NCI-H146 treated with DMSO at 0.1 percent for 48 hours (cell line): ENCODE measurements at regions not wholly inside any gene's neighbourhood (a gene's known extent, or its start where the extent isn't known, plus 50 kb on each side); places are given as distances from the start of the nearest gene placed in this dataset.
"Not testable (repeated sequence)": the region's sequence is repeated elsewhere in the genome, so short reads cannot be mapped to it uniquely, and the experiment has no call there.

ENCODE experiments used
- DNase-seq: peaks from one replicate; lab custom pipeline; 2025; ENCODE audit not compliant: unreplicated experiment; lab: John Stamatoyannopoulos, UW

DNA sequence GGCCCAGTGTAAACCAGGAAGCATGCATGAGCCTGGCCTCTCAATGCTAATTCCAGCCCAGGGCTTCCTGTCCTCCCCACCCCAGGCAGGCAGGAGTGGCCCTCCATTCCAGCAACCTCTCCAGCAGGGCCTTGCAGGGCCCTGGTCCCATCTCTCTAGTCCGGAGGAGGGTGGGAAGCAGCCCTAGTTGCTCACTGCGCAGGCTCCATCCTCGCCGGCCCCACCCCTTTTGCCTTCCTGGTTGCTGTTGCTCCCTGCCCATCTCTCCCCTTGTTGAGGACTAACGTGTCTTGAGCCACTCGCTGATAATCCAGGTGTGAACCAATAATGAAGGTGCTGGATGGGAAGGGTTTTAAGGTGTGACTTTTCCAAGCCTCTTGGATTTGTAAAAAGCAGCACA is 161.2 kb upstream of the BCOR start:
- DNase-seq, result no peak

DNA sequence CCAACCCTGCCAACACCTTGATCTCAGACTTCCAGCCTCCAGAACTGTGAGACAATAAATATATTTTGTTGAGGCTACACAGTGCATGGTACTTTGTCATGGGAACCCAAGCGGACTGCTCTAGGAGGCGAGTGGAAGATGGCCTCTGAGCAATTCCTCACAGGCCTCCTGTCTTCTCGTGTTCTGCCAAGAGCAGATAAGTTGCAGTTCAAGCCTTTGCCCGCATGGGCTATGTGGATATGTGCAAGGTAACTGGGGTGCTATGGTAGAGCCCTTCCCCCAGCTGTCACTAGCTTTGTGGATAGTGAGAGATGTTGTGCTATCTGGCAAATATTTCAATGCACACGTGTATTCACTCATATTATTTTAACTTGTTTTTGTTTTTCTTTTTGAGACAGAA is 156.0 kb upstream of the BCOR start:
- DNase-seq, result no peak

DNA sequence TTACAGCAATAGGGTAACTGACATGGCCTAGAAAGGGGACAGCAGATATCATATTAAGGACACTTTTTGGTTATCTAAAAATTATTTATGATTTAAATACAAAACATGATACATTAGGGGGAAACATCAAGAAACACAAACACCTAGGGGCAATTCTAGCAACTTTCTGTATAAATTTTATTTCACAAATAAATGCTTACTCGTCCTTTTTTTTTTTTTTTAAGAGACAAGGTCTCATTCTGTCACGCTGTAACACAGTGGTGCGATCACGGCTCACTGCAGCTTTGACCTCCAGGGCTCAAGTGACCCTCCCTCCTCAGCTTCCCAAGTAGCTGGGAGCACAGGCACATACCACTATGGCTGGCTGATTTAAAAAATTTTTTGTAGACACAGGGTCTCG is 151.8 kb upstream of the BCOR start:
- DNase-seq, result no peak

DNA sequence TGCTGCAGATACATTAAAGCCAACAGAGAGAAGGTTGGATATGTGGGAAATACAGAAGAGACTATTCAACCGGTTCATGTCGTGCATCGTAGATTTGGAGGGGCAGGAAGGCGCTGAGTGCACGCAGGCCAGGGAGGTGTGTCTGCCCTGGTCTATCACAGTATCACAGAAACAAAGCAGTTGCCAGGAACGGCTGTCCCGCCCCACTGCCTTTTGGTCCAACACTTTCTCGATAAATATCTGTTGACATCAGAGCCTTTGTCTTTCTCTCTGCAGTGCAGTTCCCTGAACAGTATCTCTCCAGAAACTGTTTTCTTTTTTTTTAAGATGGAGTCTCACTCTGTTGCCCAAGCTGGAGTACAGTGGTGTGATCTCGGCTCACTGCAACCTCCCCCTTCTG is 151.1 kb upstream of the BCOR start:
- no peak for DNase-seq

DNA sequence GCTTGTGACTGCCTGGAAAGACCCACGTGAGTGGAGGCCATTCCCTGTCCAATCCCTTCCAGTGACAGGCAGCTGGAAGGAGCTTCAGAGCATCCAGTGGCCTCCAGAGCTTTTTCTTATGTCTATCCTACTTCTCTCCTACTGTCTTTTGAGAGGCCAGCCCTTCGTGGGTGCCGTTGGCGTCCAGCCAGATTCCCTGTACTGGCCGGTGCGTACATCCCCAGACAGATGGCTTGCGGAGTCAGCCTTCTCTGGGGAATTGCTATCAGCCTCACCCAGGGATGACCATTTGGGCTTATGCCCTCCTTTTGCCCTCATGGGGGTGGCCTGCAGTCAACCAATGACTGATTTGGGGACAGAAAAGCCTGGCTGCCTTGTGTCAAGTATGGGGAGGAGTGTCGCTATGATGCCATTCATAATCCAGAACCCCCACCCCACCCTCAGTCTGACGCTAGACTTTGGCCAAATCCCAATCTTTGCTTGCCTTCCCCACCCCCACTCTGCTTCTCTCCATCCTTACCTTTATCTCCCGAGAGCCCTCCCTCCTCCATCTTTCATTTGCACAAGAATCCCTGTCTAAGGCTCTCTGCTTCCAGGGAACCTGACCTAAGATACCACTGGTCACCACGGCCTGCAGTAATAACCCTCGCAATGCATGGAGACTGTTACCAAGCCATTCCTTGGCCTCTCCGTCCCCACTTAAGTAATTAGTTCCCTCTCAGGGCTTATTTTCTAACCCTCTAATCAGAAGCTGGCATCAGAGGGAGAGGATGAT is 150.3 kb upstream of the BCOR start:
- no peak for DNase-seq

DNA sequence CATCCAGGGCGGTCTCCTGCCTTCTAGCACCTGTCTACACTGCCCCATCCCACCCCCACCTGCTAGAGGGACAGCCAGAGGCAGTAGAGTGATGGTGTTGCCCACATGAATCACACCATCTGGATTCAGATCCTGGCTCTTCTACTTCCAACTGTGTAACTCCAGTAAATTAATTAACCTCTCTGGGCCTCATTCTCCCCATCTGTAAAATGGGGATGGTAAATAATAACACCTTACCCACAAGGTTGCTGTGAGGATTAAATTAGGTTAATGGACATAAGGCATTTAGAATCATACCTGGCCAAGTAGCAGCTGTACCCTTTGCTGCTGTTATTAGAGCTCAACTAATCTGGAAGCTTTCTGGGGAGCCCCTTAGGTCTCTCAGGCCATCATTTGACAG is 149.6 kb upstream of the BCOR start:
- DNase-seq, result no peak

DNA sequence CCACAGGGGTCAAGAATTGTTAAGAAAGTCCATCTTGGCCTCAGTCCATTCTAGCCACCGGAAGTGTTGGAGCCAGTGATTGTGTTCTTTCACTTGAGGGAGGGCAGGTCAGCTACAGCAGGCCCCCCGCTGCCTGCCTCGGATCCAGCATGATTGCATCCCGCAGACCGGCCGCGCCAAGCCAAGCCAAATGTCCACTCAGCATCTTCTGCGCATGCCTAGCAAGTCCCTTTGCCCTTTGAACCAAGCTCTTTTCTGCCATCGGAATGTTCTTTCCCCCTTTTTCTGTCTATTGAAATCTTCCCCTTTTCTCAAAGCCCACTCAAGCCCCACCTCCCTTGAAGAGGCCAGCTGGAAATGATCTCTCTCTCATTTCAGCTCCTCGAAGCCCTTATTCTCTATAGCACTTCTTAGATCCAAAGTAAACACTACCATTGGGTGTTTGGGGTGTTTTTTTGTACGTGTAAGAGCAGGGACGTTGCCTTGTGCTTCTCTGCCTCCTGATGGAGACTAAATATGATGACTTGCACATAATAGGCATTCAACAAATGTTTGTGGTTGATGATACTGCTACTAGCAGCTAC is 147.8 kb upstream of the BCOR start:
- DNase-seq, result peak; percentile 14

DNA sequence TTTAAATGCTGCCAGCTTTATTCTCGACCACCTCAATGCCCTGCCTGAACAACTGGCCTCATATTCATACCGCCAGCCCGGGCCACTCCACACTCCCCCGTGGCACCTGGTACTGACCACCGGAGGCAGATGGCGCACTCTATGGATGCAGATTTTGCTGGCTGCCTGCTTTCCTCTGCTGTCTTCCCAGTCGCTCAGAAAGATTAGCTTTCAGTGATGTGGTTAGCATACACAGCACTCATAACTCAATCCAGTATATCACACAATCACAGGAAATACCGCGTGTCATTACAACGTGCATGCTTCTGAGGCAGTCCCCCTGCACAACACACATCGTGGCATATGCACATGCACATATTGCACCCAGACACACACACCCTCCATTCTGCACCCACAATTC is 147.2 kb upstream of the BCOR start:
- DNase-seq, result no peak

DNA sequence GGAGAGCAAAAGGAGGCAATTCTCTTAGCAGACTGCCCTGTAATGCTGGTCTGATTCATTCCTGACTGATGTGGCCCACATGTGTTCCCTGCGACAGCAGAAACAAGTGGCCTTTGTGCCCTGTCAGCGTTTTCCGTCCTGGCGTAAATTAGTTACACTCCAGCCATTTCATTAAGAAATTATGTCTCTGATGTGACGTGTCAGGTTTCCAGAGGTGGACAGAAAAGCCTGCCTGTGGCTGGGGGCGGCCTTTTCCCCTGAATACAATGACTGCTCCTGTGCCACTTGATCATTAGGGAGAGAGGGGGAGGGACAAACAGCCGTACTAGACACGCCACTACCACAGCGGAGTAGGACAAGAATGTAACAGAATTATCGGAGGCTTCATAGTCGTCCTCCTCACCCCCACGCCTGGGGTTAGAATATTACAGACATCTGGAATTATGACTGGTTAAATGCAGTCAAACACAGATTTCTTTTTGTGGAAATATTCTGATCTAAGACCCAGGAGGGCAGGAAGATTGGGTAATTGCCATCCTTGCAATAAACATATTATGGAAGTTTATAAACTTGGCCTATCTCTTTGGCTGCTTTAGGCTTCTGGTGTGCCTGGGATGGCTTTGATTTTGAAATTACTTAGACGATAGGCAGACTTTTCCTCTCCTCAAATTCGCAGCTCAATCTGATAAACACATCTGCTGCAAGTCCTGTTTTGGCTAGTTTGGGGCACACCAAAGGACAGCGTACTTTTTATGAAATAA is 146.2 kb upstream of the BCOR start:
- no peak for DNase-seq

DNA sequence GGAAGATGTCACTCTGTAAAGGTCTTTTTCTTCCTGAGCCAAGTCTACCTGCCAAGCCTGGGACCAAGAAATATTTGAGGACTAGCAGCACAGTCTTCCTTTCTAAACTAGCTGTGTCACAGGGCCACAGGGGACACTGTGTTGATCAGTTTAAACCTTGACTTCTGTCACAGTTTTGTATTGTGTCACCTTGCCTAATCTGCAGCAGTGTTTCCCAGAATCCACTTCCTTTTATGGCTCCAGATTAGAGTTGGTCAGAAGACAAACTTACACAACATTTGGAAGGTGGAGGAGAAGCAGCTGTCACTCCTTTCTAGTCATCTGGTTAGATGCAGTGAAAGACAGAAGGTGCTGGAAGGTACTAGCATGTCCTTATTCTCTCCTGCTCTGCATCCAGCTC is 143.1 kb upstream of the BCOR start:
- no peak for DNase-seq

DNA sequence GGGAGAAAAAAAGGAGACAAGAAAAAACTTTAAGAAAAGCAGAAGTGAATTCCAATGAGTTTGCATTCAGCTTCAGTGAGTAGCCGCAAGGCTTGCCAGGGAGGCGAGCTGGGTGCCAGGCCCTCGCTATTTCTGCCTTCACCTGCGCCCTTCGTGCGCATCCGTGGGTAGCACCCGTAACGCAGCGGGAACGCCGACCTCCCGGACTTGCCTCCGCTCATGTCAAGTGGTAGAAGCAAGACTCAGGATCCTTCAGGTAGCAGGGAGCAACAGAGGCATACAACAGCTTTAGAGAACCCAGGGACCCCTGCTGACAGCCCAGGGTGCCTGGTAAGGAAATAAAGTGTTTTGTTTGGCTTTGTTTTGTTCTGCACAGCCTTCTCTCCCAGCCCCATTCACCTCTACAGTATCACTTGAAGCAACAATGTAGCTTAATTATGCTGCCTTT is 140.0 kb upstream of the BCOR start:
- no peak for DNase-seq

DNA sequence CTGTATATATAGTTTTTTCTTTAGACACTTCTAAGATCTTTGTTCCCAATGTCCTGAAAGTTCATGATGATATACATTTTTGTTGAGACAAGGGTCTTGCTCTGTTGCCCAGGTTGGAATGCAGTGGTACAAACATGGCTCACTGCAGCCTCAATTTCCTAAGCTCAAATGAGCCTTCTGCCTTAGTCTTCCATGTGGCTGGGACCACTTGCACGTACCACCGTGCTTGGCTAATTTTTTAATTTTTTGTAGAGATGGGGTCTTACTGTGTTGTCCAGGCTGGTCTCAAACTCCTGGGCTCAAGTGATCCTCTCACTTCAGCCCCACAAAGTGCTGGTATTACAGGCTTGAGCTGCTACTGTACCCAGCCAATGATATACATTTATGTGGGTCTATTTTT is 132.9 kb upstream of the BCOR start:
- DNase-seq, result no peak

DNA sequence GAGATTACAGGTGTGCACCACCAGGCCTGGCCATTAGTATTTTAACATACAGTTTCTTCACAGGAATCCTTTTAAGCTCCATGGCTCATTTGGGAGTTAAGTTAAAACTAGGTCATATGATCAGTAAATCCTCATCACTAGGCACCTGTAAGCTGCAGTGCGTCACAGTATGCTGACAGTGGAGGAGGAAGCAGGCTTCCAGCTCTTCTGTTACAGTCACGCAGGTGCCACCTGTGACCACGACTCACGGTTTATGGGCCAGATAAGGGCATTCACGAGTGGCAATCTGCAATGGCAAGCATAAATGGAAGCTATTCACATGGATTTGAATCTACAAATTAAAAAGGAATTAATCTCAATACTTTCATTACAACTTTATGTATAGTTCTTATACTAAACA is 129.4 kb upstream of the BCOR start:
- DNase-seq, result no peak

DNA sequence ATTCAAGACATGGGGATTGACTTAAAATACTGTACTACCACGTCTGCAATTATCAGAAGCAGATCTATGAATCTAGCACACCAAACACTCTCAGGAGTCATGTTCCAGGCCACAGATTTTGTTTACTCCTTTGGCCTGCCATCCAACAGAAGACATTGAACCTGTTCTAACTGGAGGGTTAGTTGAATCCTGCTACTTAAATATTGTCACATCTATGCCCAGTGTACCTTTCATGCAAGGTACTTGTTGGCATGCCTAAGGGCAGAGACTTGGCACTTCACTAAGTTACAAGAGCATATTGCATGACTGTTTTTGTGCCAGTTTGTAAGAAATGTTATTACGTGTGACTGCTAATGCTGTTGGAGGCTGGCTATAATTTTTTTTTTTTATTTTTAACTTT is 126.9 kb upstream of the BCOR start:
- no peak for DNase-seq

DNA sequence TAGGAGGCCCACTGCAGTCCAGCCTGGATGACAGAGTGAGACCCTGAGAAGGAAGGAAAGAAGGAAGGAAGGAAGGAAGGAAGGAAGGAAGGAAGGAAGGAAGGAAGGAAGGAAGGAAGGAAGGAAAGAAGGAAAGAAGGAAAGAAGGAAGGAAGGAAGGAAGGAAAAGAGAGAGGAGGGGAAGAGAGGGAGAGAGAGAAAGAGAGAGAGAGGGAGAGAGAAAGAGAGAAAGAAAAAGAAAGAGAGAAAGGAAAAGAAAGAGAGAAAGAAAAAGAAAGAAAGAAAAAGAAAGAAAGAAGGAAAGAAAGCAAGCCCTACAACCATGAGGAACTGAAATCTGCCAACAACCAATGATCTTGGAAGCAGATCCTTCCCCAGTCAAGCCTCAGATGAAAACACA is 124.9 kb upstream of the BCOR start:
- not testable (repeated sequence) for DNase-seq

DNA sequence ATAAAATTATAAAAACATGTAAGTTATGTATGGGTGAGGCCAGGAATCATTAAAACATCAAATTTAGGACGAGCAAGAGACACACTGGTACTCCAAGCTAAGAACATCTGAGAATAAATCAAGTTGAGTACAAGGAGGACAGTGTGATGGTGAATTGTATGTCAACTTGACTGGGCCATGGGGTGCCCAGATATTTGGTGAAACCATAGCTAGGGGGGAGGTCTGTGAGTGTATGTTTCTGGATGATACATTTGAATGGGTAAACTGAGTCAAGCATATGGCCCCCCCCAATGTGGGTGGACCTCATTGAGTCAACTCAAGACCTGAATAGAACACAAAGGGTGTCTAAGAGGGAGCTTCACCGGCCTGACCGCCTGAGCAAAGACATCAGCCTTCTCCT is 115.3 kb upstream of the BCOR start:
- DNase-seq, result no peak

DNA sequence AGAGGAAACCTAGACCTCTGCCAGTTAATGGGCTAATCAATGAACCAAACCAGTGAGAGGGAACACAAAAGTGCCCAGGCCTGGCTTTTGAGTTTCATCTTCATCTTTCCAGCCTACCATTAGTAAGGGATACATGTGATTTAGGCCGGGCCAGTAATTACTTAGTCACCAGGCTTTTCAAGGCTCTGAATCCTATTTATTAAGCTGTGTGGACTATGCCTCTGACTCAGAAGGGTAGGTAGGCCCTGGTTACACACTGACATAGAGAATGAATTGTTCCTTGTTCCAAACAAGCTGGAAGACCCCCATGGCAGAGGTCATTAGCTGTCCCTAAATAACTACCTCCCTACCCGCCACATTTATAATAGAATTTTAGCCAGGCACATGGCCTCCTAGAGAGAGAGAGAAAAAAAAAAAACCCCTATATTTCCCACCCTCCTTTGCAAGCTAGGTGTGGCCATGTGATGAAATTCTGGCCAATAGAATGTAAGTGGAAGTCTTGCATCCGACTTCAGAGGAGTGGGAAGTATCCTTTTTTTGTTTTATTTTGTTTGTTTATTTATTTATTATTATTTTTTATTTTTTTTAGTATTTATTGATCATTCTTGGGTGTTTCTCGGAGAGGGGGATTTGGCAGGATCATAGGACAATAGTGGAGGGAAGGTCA is 112.3 kb upstream of the BCOR start:
- DNase-seq, result no peak

DNA sequence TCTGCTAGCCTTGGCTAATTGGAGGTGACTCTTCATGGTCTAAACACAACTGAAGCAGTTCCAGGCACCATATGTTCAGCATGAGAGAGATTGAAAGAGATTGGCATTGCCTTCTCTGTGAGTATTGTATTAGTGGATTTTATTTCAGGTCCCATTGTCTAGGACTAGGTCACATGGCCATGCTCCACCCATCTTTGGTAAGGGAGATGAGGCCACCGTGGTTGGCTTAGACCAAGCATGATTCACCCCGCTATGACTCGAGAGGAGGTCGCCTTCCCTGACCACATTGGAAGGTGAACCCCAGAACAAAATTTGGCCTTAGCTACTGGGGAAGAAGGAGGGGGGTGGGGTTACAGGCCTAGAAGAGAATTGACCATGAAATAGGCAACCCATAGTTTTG is 109.9 kb upstream of the BCOR start:
- DNase-seq, result no peak

DNA sequence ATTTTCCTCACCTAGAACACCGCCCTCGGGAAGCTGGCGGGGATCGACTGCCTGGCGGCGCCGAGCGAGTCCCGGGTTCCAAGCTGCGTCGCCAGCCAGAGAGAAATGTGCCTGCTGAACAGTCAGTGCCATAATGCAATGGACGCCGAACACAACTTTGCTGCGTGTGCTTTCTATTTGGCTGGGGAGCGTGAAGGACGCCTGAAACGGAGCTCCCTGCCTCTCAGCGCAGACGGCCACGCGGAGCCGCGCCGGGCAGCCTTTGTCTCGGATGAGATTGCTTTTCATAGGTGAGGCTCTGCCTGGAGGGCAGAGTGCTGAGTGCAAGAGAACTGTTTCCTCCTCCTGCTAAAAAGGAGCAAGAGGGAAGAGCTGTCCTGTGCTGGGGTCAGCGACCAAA is 107.7 kb upstream of the BCOR start:
- DNase-seq, result peak; percentile 3

DNA sequence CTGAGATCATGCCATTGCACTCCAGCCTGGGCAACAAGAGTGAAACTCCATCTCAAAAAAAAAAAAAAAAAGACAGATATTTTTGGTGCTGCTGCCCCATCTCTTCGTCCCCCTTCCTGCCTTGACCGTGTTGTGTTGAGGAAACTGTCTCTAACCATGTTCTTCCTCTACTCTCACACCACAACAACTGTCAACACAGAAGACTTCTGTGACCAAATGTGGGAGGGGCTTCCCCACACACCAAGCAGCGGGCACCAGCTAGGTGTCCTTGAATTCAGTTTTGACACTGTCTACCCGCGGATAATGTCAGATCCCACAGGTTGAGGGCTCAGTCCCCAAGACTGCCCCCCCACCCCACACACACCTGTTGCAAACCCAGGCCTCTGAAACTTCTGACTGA is 104.7 kb upstream of the BCOR start:
- DNase-seq, result no peak

DNA sequence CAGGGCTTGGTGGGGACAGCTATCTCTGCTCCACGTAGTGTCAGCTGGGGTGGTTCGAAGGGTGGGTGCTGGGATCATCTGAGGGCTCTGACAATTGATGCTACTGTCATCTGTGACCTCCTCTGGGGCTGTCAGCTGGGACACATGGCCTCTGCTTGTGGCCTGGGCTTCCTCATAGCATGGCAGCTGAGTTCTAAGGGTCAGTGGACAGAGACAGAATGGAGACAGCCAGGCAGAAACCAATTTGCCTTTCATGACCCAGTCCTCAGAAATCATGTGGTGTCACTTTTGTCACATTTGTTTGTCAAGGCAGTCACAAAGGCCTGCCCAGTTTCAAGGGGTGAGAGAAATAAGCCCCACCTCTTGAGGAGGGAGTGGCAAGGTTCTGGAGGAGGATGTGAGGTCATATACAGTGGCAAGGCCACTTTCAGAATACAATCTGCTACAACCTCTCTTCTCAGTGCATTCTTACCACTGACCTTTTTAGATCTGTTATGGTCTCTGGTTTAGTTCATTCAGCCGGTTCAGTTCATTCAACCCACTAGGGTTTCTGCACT is 103.6 kb upstream of the BCOR start:
- DNase-seq, result no peak
